Umbilical cord (tissue), 1 donor: ENCODE measurements at regions not wholly inside any gene's neighbourhood (a gene's known extent, or its start where the extent isn't known, plus 50 kb on each side); places are given as distances from the start of the nearest gene placed in this dataset.
"Not testable (repeated sequence)": the region's sequence is repeated elsewhere in the genome, so short reads cannot be mapped to it uniquely, and the experiment has no call there.

Experiments used
- DNase-seq: peaks from one replicate; pipeline ENCODE4 v3.0.0-alpha.2; 2015; ENCODE audit warnings: low spot score

DNA sequence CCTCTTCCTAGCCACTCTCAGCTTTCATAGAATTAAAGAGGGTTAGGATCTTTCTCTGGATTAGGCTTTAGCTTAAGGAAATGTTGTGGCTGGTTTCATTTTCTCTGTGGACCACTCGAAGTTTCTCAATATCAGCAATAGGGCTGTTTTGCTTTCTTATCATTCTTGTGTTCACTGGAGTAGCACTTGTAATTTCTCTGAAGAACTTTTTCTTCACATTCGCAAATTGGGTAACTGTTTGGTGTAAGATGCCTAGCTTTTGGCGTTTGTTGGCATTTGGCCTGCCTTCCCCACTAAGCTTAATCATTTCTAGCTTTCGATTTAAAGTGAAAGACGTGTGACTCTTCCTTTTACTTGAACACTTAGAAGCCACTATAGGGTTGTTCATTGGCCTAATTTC lies 210.8 kb upstream of the PROX1 start:
- no peak for DNase-seq

GRCh38 chr1:213779228-213779627 lies 208.5 kb upstream of the PROX1 start:
- DNase-seq: no peak

DNA sequence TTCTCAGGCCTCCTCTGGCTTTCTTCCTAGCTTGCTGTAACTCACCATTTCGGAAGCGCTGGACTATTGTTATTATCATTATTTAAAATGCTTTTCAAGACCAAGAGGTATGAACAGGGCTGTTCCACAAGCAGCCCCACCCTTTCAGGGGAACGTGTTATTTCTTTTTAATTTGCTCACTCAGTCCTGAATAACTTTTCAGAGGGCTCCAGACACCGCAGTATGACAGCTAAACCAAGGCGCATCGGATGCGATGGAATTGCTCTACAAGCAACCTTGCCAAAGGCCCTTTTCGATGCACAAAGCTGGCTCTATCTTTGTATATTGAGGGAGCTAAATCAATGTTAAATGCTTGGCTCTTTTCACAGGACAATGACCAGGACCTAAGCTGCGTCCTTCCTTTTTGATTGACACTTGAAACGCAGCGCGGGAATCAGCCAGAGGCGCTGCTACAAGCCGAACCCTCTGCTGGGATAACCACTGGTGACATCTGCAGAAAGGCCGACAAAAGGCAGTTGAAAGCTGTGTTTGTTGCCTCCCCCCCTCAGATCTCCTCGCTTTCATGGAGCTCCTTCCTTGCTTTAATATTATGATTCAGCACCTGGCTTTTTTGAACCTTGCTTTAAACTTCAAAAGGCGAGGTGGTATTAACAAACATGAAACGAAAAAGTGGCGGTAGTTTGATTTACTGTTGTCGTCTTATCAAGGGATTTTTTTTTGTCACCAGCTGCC lies 204.7 kb upstream of the PROX1 start:
- DNase-seq: no peak

GRCh38 chr1:213783893-213784292 lies 203.9 kb upstream of the PROX1 start:
- DNase-seq: no peak

DNA sequence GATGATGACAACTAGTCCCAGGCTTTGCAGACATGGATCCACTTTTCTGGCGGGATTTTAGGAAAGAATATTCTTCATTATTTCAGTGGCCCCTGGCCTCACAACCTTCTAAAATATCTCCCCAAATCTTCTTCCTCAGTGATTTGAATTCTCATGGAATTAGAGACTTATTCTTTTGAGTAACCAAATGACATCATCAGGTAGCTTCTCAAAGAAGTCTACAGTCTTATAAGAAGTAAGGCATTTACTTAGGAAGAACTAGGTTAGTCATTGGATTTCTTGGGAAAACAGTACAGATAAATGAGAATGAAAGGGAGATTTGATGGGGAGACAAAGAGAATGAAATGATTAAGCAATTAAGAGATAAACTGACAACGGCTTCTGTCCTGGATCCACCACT lies 201.1 kb upstream of the PROX1 start:
- DNase-seq: no peak

DNA sequence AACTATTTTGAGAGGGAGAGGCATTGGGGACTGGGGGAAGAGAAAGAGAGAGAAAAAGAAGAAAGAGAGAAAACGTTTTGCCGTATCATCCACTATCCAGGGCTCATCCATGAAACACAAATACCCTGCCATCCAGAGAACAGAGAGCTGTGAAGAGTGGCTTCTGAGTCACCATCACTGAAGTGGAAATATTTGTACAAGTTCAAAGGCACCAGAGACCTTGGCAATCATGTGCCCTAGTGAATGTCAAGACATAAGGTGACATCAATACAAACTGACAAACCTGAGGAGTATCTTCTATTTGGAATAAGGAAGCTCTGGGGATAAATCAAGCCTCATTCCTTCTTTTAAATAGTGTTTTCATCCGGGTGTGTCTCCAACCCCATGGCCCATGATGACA lies 197.2 kb upstream of the PROX1 start:
- DNase-seq: no peak

GRCh38 chr1:213793482-213794067 lies 194.2 kb upstream of the PROX1 start:
- DNase-seq: no peak

- no peak for DNase-seq
Observed at GRCh38 chr1:213796525-213796924, 191.2 kb upstream of the PROX1 start.

GRCh38 chr1:213808288-213808687 lies 179.5 kb upstream of the PROX1 start:
- DNase-seq: not testable (repeated sequence)

DNA sequence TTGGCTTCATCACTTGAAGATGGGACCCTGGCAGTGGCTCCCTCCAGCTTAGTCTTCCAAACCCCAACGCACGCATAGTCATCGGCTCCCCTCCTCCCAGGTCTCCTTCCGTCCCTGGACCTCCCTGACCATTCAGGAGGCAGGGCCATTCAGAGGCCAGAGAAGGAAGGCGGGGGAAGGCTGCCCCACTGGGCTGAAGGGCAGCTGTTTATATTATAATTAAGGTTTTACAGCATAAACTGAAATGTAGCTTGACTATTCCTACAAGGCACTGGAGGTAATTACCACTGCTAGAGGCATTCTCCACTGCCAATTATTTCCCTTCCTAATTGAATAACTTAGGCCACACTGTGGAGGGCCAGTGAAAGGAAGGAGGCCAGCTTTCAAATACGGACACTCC lies 170.6 kb upstream of the PROX1 start:
- DNase-seq: no peak

DNA sequence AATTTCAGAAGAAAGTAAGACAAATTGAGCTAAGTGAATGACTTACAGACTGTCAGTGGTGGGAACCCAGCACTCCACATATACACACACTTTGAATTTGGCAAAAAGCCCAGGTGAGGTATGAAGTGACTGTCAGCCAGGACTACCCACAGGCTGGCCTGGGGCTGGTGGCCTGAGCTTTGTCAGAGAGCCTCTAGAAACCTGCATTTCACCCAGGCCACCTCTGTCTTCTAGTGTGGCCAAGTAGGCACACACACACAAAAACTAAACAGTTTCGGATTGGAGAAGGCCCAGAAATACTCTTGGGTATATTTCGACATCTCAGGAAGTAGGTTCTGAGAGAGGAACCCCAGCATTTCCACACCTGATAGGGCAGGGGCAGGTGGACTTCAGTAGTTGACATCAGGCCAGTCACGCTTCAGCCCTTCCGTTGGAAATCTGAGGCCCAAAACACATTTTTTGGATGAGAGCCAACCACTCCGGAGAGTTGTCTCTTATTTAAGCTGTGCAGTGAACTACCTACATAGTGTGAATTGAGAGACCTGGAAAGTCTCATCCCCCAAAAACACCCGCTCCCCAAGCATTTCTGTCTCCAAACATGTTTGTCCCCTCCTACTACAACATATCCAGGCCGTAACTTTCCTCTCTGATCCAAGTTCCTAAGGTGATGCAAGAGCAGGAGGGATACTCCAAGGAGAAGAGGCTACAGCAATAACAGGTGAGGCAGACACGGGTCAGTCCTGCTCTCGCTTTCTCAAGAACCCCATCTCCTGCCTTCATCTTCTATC lies 167.2 kb upstream of the PROX1 start:
- no peak for DNase-seq

- DNase-seq: no peak
Observed at GRCh38 chr1:213821175-213821942, 166.4 kb upstream of the PROX1 start.

DNA sequence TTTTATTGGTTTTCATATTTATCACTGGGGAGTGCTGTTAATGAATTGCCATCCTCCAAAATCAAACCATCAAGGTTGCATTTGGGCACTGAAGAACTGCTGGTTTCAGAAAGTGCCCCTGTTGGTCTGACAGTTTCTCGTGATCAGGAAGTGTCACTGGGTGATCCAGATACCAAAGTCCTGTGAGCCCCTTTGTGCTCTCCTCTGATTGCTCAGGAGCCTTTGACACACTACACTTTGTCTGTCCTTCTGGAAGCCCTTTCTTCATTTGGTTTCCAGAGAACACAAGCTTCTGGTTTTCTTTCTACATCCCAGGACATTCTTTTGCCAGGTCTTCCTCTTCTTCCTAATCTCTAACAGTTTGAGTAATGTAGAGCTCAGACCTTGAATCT lies 165.8 kb upstream of the PROX1 start:
- no peak for DNase-seq

GRCh38 chr1:213826891-213827290 lies 160.9 kb upstream of the PROX1 start:
- DNase-seq: no peak

DNA sequence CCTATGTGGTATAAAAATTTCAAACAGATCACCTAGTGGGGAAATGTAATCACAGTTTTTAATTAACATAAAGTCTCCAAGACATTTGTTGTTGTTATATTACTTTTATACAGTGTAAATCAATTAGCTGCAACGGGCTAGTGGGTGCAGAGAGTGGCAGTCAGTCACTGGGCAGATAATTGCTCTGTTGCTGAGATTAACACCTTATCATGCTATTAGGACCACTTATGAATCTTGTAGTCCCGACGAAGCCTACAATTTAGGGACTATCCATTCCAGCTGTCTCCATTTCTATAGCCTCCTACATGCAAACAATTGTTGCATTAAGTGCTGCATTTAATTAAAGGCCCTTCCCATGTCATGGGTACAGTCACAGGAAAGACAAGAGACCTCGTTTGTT lies 158.9 kb upstream of the PROX1 start:
- DNase-seq: no peak

DNA sequence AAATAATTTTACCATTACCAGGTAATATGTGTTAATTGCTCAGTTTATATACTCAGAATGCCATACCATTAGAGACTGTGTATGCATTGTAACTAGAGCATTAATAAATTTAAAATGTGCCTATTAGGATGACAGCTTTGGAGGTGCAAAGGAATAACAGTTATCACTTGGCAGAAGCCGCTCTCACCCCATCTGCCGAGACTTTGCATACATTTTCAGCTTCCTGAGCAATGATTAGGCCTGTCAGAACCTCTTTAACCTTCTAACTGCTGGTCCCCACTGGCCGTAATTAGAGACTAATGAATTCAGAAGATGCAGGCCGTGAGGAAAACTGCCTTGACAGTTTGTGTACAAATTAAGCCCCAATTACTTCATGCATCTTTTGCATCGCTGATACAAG lies 158.0 kb upstream of the PROX1 start:
- DNase-seq: no peak

GRCh38 chr1:213830371-213830770 lies 157.4 kb upstream of the PROX1 start:
- DNase-seq: no peak

DNA sequence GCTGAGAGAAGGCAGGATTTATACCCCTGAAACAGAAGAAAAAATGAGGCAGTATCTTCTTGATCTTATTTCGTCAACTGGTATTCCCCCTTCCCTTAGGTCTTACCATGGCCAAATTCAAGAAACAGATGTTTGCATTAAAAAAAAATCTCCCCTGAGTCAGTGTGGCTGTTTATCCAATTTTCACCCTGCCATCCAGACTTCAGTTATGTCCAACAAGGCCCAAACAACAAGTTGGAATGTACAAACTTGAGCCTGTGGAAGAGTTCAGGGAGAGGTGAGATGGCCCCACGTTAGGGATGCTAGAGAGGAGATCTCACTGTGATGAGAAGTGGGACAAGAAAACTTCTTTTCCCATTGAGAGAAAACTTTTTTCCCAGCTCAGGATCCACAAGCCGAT lies 147.2 kb upstream of the PROX1 start:
- DNase-seq: no peak

DNA sequence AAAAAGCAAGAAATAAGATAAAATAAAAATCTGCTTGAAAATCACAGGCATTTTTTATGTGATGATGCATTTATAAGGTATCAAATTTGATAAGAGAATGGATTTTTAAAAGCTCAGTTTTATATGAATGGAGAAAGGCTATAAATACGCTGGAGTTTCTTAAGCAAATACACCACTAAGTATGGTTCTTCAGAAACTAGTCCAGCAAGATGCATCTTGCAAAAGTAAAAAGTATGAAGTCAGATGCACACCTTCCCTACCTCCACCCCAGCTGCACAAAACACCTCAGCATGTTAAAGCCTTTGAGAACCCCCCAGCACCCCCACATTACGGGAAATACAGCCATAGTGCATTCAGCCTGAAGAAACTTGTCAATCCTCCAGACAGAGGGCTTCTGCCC lies 143.1 kb upstream of the PROX1 start:
- no peak for DNase-seq

DNA sequence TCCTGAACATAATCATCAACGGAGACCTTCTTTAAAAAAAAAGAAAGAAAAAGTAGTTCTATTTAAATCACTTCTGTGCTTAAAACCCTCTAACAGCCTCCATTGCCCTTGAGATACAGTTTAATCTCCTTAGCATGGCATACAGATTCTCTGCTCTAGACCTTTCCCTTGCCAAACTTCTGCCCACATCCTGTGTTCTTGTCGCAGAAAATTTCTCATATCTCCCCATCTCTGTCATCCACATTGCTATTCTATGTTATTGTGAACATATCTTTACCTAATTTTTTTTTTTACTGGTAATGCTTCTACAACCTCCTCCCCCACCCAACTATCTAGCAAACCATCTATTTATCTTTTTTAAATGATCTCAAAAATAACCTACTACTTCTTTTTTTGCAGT lies 135.7 kb upstream of the PROX1 start:
- DNase-seq: no peak

- DNase-seq: no peak
Observed at GRCh38 chr1:213858581-213858980, 129.2 kb upstream of the PROX1 start.

GRCh38 chr1:213861841-213862240 lies 125.9 kb upstream of the PROX1 start:
- DNase-seq: no peak
